ENCODE measurements at regions not wholly inside any gene's neighbourhood (a gene's known extent, or its start where the extent isn't known, plus 50 kb on each side); places are given as distances from the start of the nearest gene placed in this dataset.
A peak's percentile ranks its signal among the peaks of the same experiment; 100 is the strongest.

GRCh38 chr5:84603568-84604185, 219.0 kb upstream of the EDIL3 start:
- DNase-seq (ENCODE audit: low read depth) = no peak

- DNase-seq (ENCODE audit: low read depth) = peak; percentile 2
Measured at GRCh38 chr5:84602371-84602771, 217.7 kb upstream of the EDIL3 start.

GRCh38 chr5:84599964-84600363, 215.3 kb upstream of the EDIL3 start:
- no peak for DNase-seq (ENCODE audit: low read depth)

GRCh38 chr5:84597904-84598303, 213.2 kb upstream of the EDIL3 start:
- DNase-seq (ENCODE audit: low read depth) = no peak

- no peak for DNase-seq (ENCODE audit: low read depth)
Measured at GRCh38 chr5:84590629-84591028, 205.9 kb upstream of the EDIL3 start.

- no peak for DNase-seq (ENCODE audit: low read depth)
Measured at GRCh38 chr5:84589926-84590325, 205.2 kb upstream of the EDIL3 start.

- DNase-seq (ENCODE audit: low read depth) = no peak
Measured at GRCh38 chr5:84585218-84585617, 200.5 kb upstream of the EDIL3 start.

GRCh38 chr5:84578226-84578625, 193.5 kb upstream of the EDIL3 start:
- no peak for DNase-seq (ENCODE audit: low read depth)

GRCh38 chr5:84573017-84573712, 188.5 kb upstream of the EDIL3 start:
- no peak for DNase-seq (ENCODE audit: low read depth)

GRCh38 chr5:84569307-84569706, 184.6 kb upstream of the EDIL3 start:
- DNase-seq (ENCODE audit: low read depth) = no peak

GRCh38 chr5:84568171-84568570, 183.5 kb upstream of the EDIL3 start:
- DNase-seq (ENCODE audit: low read depth) = no peak

- DNase-seq (ENCODE audit: low read depth) = no peak
Measured at GRCh38 chr5:84565866-84566265, 181.2 kb upstream of the EDIL3 start.

GRCh38 chr5:84564321-84565075, 179.8 kb upstream of the EDIL3 start:
- no peak for DNase-seq (ENCODE audit: low read depth)

GRCh38 chr5:84550222-84550621, 165.5 kb upstream of the EDIL3 start:
- DNase-seq (ENCODE audit: low read depth) = no peak

GRCh38 chr5:84549054-84549453, 164.4 kb upstream of the EDIL3 start:
- no peak for DNase-seq (ENCODE audit: low read depth)

GRCh38 chr5:84546686-84547085, 162.0 kb upstream of the EDIL3 start:
- no peak for DNase-seq (ENCODE audit: low read depth)

GRCh38 chr5:84536797-84537196, 152.1 kb upstream of the EDIL3 start:
- no peak for DNase-seq (ENCODE audit: low read depth)

- peak; percentile 0 for DNase-seq (ENCODE audit: low read depth)
Measured at GRCh38 chr5:84535281-84535680, 150.6 kb upstream of the EDIL3 start.

GRCh38 chr5:84524491-84524890, 139.8 kb upstream of the EDIL3 start:
- DNase-seq (ENCODE audit: low read depth) = peak; percentile 8

GRCh38 chr5:84518862-84519261, 134.2 kb upstream of the EDIL3 start:
- no peak for DNase-seq (ENCODE audit: low read depth)

GRCh38 chr5:84518370-84518769, 133.7 kb upstream of the EDIL3 start:
- DNase-seq (ENCODE audit: low read depth) = no peak

GRCh38 chr5:84506625-84507024, 121.9 kb upstream of the EDIL3 start:
- no peak for DNase-seq (ENCODE audit: low read depth)

- DNase-seq (ENCODE audit: low read depth) = peak; percentile 41
Measured at GRCh38 chr5:84494453-84494852, 109.8 kb upstream of the EDIL3 start.

Measured in renal cortical epithelial cell (primary cell).